Ishikawa (cell line): ENCODE measurements at regions not wholly inside any gene's neighbourhood (a gene's known extent, or its start where the extent isn't known, plus 50 kb on each side); places are given as distances from the start of the nearest gene placed in this dataset.

Source experiments
- CEBPB ChIP-seq: IDR thresholded peaks from 2 replicates; pipeline ENCODE4 v1.6.1; 2012
- CREB1 ChIP-seq: IDR thresholded peaks from 2 replicates; pipeline ENCODE4 v1.6.1; 2012; ENCODE audit warnings: low read depth
- EGR1 ChIP-seq: IDR thresholded peaks from 2 replicates; pipeline ENCODE4 v1.6.1; 2012
- EP300 ChIP-seq: IDR thresholded peaks from 2 replicates; pipeline ENCODE4 v1.6.1; 2012; ENCODE audit warnings: borderline replicate concordance
- FOXM1 ChIP-seq: IDR thresholded peaks from 2 replicates; pipeline ENCODE4 v1.6.1; 2012; ENCODE audit warnings: low read depth, borderline replicate concordance
- MAX ChIP-seq: IDR thresholded peaks from 2 replicates; pipeline ENCODE4 v1.6.1; 2012
- NFIC ChIP-seq: IDR thresholded peaks from 2 replicates; pipeline ENCODE4 v1.6.1; 2012
- RAD21 ChIP-seq: IDR thresholded peaks from 2 replicates; pipeline ENCODE4 v1.6.1; 2012; ENCODE audit warnings: low read depth
- REST ChIP-seq: IDR thresholded peaks from 2 replicates; pipeline ENCODE4 v1.6.1; 2012; ENCODE audit warnings: low read depth, mild to moderate bottlenecking
- TAF1 ChIP-seq: IDR thresholded peaks from 2 replicates; pipeline ENCODE4 v1.6.1; 2012; ENCODE audit warnings: low read depth, mild to moderate bottlenecking
- TCF12 ChIP-seq: IDR thresholded peaks from 2 replicates; pipeline ENCODE4 v1.6.1; 2012; ENCODE audit warnings: low read depth
- TEAD4 ChIP-seq: IDR thresholded peaks from 2 replicates; pipeline ENCODE4 v1.6.1; 2012
- USF1 ChIP-seq: IDR thresholded peaks from 2 replicates; pipeline ENCODE4 v1.6.1; 2012
- YY1 ChIP-seq: IDR thresholded peaks from 2 replicates; pipeline ENCODE4 v1.6.1; 2012; ENCODE audit warnings: low read depth
- ZBTB7A ChIP-seq: IDR thresholded peaks from 2 replicates; pipeline ENCODE4 v1.6.1; 2012; ENCODE audit warnings: low read depth

GRCh38 chrX:9291629-9292028 lies 173.2 kb upstream of the TBL1X start:
- no peak for TF ChIP-seq EGR1

GRCh38 chrX:9293051-9293496 lies 171.8 kb upstream of the TBL1X start:
- no peak for TF ChIP-seq REST
- TF ChIP-seq MAX, result no peak
- no peak for TF ChIP-seq NFIC
- no peak for TF ChIP-seq USF1
- TF ChIP-seq CEBPB, result no peak
- no peak for TF ChIP-seq TEAD4
- no peak for TF ChIP-seq EP300
- TF ChIP-seq TCF12, result no peak
- no peak for TF ChIP-seq TAF1
- no peak for TF ChIP-seq CREB1
- no peak for TF ChIP-seq RAD21
- TF ChIP-seq ZBTB7A, result no peak
- no peak for TF ChIP-seq EGR1
- TF ChIP-seq FOXM1, result no peak
- no peak for TF ChIP-seq YY1

GRCh38 chrX:9293903-9294302 lies 171.0 kb upstream of the TBL1X start:
- TF ChIP-seq TAF1 (no peak), TEAD4 (no peak), EGR1 (no peak), FOXM1 (no peak), CEBPB (no peak), REST (no peak), MAX (no peak), RAD21 (no peak), USF1 (no peak), EP300 (no peak), NFIC (no peak), TCF12 (no peak), ZBTB7A (no peak), YY1 (no peak), CREB1 (no peak)

GRCh38 chrX:9295551-9295950 lies 169.3 kb upstream of the TBL1X start:
- TF ChIP-seq TEAD4 (no peak), NFIC (no peak), FOXM1 (no peak), USF1 (no peak), EP300 (no peak), MAX (no peak), REST (no peak), ZBTB7A (no peak), TCF12 (no peak), RAD21 (no peak), TAF1 (no peak), CEBPB (no peak), CREB1 (no peak), YY1 (no peak), EGR1 (no peak)

- TF ChIP-seq EGR1, result no peak
- TF ChIP-seq TAF1, result no peak
- TF ChIP-seq REST, result no peak
- TF ChIP-seq FOXM1, result no peak
- TF ChIP-seq MAX, result no peak
- no peak for TF ChIP-seq USF1
- TF ChIP-seq RAD21, result no peak
- TF ChIP-seq TCF12, result no peak
- TF ChIP-seq NFIC, result no peak
- TF ChIP-seq YY1, result no peak
- no peak for TF ChIP-seq TEAD4
- TF ChIP-seq EP300, result no peak
- no peak for TF ChIP-seq CEBPB
- TF ChIP-seq CREB1, result no peak
- no peak for TF ChIP-seq ZBTB7A
These were observed 166.6 kb upstream of the TBL1X start for GRCh38 chrX:9298221-9298620.
